Gastrocnemius medialis (tissue), 4 donors: ENCODE measurements at regions not wholly inside any gene's neighbourhood (a gene's known extent, or its start where the extent isn't known, plus 50 kb on each side); places are given as distances from the start of the nearest gene placed in this dataset.

ENCODE experiments used
- POLR2A ChIP-seq, 2 donors: fragments of 450-650 bp; IDR thresholded peaks; one replicate each; pipeline ENCODE4 v1.6.1; 2017; ENCODE audit warnings: antibody characterized with exemption in 2 of 2, mild to moderate bottlenecking in 2 of 2, moderate library complexity in 2 of 2
- TF ChIP-seq, protein P1 (sequence below), 5 experiments: fragments of 450-650 bp in 3 of 5; fragments of 200-600 bp in 2 of 5; sonication (generic) in 2 of 5; IDR thresholded peaks in 4 of 5; conservative IDR thresholded peaks in 1 of 5; 1 replicate in 4 of 5; 2 replicates in 1 of 5; pipeline ENCODE4 v1.5.1; 2016 to 2019; ENCODE audit warnings: antibody characterized with exemption in 5 of 5, mild to moderate bottlenecking in 3 of 5, moderate library complexity in 3 of 5

DNA sequence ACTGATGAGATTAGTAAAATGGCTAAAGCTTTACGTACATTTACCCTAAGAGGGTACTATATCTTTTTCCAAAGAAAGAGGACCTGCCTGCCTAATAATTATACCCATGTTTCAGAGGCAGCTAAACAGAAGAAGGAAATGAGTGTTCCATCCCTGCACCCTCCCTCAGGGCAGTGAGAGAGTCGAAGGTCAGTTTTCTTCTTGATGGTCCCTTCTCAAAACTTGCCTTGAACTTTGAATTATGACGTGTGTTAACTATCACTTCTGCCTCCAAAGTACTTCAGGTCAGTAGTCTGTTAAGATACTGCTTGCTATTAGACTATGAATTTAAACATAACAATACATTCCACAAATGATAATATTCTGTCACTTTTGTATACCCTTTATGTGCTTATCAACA, 294.8 kb upstream of the CHRM3 start:
- TF ChIP-seq, protein P1, sequence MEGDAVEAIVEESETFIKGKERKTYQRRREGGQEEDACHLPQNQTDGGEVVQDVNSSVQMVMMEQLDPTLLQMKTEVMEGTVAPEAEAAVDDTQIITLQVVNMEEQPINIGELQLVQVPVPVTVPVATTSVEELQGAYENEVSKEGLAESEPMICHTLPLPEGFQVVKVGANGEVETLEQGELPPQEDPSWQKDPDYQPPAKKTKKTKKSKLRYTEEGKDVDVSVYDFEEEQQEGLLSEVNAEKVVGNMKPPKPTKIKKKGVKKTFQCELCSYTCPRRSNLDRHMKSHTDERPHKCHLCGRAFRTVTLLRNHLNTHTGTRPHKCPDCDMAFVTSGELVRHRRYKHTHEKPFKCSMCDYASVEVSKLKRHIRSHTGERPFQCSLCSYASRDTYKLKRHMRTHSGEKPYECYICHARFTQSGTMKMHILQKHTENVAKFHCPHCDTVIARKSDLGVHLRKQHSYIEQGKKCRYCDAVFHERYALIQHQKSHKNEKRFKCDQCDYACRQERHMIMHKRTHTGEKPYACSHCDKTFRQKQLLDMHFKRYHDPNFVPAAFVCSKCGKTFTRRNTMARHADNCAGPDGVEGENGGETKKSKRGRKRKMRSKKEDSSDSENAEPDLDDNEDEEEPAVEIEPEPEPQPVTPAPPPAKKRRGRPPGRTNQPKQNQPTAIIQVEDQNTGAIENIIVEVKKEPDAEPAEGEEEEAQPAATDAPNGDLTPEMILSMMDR (IDR thresholded peaks at IDR 0.05 in 4 of 5, conservative IDR thresholded peaks at IDR 0.05 in 1 of 5): no peak
- no peak for TF ChIP-seq POLR2A (IDR thresholded peaks at IDR 0.05)
